ENCODE measurements at regions not wholly inside any gene's neighbourhood (a gene's known extent, or its start where the extent isn't known, plus 50 kb on each side); places are given as distances from the start of the nearest gene placed in this dataset.

GRCh38 chr21:17003258-17003615 lies 509.6 kb upstream of the CXADR start:
- DNase-seq (ENCODE audit: low read depth), result no peak
- H3K4me3 ChIP-seq (ENCODE audit: low read depth, low read length), result no peak overlapping the region
- TF ChIP-seq CTCF (IDR thresholded peaks at IDR 0.05; ENCODE audit: low read depth, low read length, missing control alignments), result no peak
- in situ Hi-C loops (cut with HindIII; ENCODE audit: low sequenced_read_pairs), result no loop called here

GRCh38 chr21:17003763-17004373 lies 509.0 kb upstream of the CXADR start:
- in situ Hi-C loops (cut with HindIII; ENCODE audit: low sequenced_read_pairs), result no loop called here
- peak; percentile 68 for DNase-seq (ENCODE audit: low read depth)
- H3K4me3 ChIP-seq (ENCODE audit: low read depth, low read length), result no peak overlapping the region
- no peak for TF ChIP-seq CTCF (IDR thresholded peaks at IDR 0.05; ENCODE audit: low read depth, low read length, missing control alignments)

GRCh38 chr21:17032141-17032655 lies 480.6 kb upstream of the CXADR start:
- no peak for DNase-seq (ENCODE audit: low read depth)
- in situ Hi-C loops (cut with HindIII; ENCODE audit: low sequenced_read_pairs), result no loop called here

GRCh38 chr21:17044696-17045095 lies 468.1 kb upstream of the CXADR start:
- DNase-seq (ENCODE audit: low read depth), result no peak
- no peak overlapping the region for H3K4me3 ChIP-seq (ENCODE audit: low read depth, low read length)
- in situ Hi-C loops (cut with HindIII; ENCODE audit: low sequenced_read_pairs), result no loop called here
- TF ChIP-seq CTCF (IDR thresholded peaks at IDR 0.05; ENCODE audit: low read depth, low read length, missing control alignments), result no peak

More at GRCh38 chr21:17032141-17032655, 480.6 kb upstream of the CXADR start:
- no peak for TF ChIP-seq CTCF (IDR thresholded peaks at IDR 0.05; ENCODE audit: low read depth, low read length, missing control alignments)
- no peak overlapping the region for H3K4me3 ChIP-seq (ENCODE audit: low read depth, low read length)

- DNase-seq (ENCODE audit: low read depth), result peak; percentile 15
- in situ Hi-C loops (cut with HindIII; ENCODE audit: low sequenced_read_pairs), result no loop called here
- no peak overlapping the region for H3K4me3 ChIP-seq (ENCODE audit: low read depth, low read length)
- TF ChIP-seq CTCF (IDR thresholded peaks at IDR 0.05; ENCODE audit: low read depth, low read length, missing control alignments), result peak; percentile 50
Measured at GRCh38 chr21:17045214-17045853, 467.5 kb upstream of the CXADR start.

- in situ Hi-C loops (cut with HindIII; ENCODE audit: low sequenced_read_pairs), result no loop called here
- H3K4me3 ChIP-seq (ENCODE audit: low read depth, low read length), result no peak overlapping the region
- no peak for TF ChIP-seq CTCF (IDR thresholded peaks at IDR 0.05; ENCODE audit: low read depth, low read length, missing control alignments)
- DNase-seq (ENCODE audit: low read depth), result no peak
Measured at GRCh38 chr21:17048974-17049373, 463.9 kb upstream of the CXADR start.

Data from astrocyte of the cerebellum (primary cell).